K562 (cell line): ENCODE measurements at regions not wholly inside any gene's neighbourhood (a gene's known extent, or its start where the extent isn't known, plus 50 kb on each side); places are given as distances from the start of the nearest gene placed in this dataset.
A peak's percentile ranks its signal among the peaks of the same experiment; 100 is the strongest.

ENCODE experiments used
- ATAC-seq: fragments of 200-7000 bp; cut with Tn5 transposase; 3 replicates; pipeline ENCODE4 v1.9.1; 2020; ENCODE audit warnings: moderate library complexity
- BruUV-seq: library from RNA; stranded (reverse); fragments of 400-500 nt; replicated peaks from 2 replicates; lab custom pipeline; 2021; lab: Mats Ljungman, UMichigan
- CTCF ChIA-PET: fragments of 300-600 bp; formaldehyde crosslinking; extraction: SDS; loops from one replicate; lab custom pipeline; 2021; ENCODE audit warnings: low intra/inter-chr PET ratio; lab: Yijun Ruan, JAX
- POLR2A ChIA-PET: fragments of 300-600, 350-650 bp; sonication (Branson Sonifier 250); formaldehyde crosslinking; extraction: SDS; loops from one replicate; lab custom pipeline; 2021; ENCODE audit warnings: antibody characterized with exemption, inconsistent platforms; lab: Yijun Ruan, JAX
- DNase-seq, 4 experiments: peaks; one replicate each; pipeline versions ENCODE4 v3.0.0 to v3.0.0-alpha.2; 2011 to 2018; ENCODE audit warnings: low spot score in 3 of 4, mixed read lengths in 3 of 4; ENCODE audit errors: extremely low read depth in 1 of 4
- FAIRE-seq: peaks from 2 replicates; lab custom pipeline; 2011; peaks lifted over from hg19 to GRCh38; lab: Jason Lieb, UNC
- H2AFZ ChIP-seq: 2 replicates; pipeline ENCODE4 v1.6.0; 2011; ENCODE audit warnings: low read depth, low read length, control low read depth, inconsistent platforms
- H3K27ac ChIP-seq: fragments of 200-600 bp; 3 replicates; pipeline ENCODE4 v1.8.0; 2011; ENCODE audit warnings: low read depth, mild to moderate bottlenecking, control low read depth, inconsistent platforms, low read length, moderate library complexity, mixed read lengths; ENCODE audit errors: extremely low read depth
- H3K27me3 ChIP-seq, 2 experiments: fragments of 300-600 bp in 1 of 2; 2 replicates in 1 of 2; 3 replicates in 1 of 2; pipeline versions ENCODE4 v1.6.0 to v1.8.0; 2011; ENCODE audit warnings: inconsistent platforms in 2 of 2, low read length in 2 of 2, mild to moderate bottlenecking in 1 of 2, mixed read lengths in 1 of 2, moderate library complexity in 1 of 2; ENCODE audit not compliant: control insufficient read depth in 2 of 2, insufficient read depth in 2 of 2
- H3K36me3 ChIP-seq: fragments of 300-600 bp; 3 replicates; pipeline ENCODE4 v1.8.0; 2011; ENCODE audit warnings: mild to moderate bottlenecking, low read length, inconsistent platforms; ENCODE audit not compliant: control insufficient read depth, insufficient read depth
- H3K4me1 ChIP-seq, 2 experiments: fragments of 200-600 bp in 1 of 2; replicated peaks in 1 of 2; 2 replicates in 1 of 2; 3 replicates in 1 of 2; pipeline versions ENCODE4 v1.5.1 to v1.8.0; 2011; ENCODE audit warnings: inconsistent platforms in 2 of 2, low read length in 2 of 2, mild to moderate bottlenecking in 1 of 2, mixed read lengths in 1 of 2, moderate library complexity in 1 of 2; ENCODE audit not compliant: control insufficient read depth in 2 of 2, insufficient read depth in 2 of 2
- H3K4me2 ChIP-seq: 2 replicates; pipeline ENCODE4 v1.6.1; 2011; ENCODE audit warnings: low read length, control low read depth, inconsistent platforms, mixed read lengths; ENCODE audit not compliant: insufficient read depth
- H3K4me3 ChIP-seq: fragments of 200-600 bp; sonication (generic), shearing (Covaris generic); 2 replicates; pipeline ENCODE4 v1.5.1; 2016; ENCODE audit warnings: control low read depth, inconsistent platforms
- H3K79me2 ChIP-seq: fragments of 200-600 bp; 3 replicates; pipeline ENCODE4 v1.8.0; 2011; ENCODE audit warnings: low read length, inconsistent platforms; ENCODE audit not compliant: control insufficient read depth, insufficient read depth
- H3K9ac ChIP-seq, 2 experiments: 2 replicates each; pipeline versions ENCODE4 v1.6.0 to v1.6.1; 2011; ENCODE audit warnings: low read depth in 2 of 2, low read length in 2 of 2, control low read depth in 1 of 2, inconsistent platforms in 1 of 2, mild to moderate bottlenecking in 1 of 2, mixed read lengths in 1 of 2; ENCODE audit not compliant: insufficient read depth in 1 of 2
- H3K9me1 ChIP-seq: one replicate; pipeline ENCODE4 v1.6.0; 2011; ENCODE audit warnings: inconsistent platforms, mild to moderate bottlenecking, low read length, moderate library complexity; ENCODE audit not compliant: control insufficient read depth, insufficient read depth
- H3K9me3 ChIP-seq: replicated peaks from 2 replicates; pipeline ENCODE4 v1.5.1; 2011; ENCODE audit warnings: low read depth, low read length, inconsistent platforms; ENCODE audit not compliant: control insufficient read depth, insufficient read depth
- H4K20me1 ChIP-seq: replicated peaks from 2 replicates; pipeline ENCODE4 v1.6.1; 2011; ENCODE audit warnings: low read length, inconsistent platforms, mixed read lengths; ENCODE audit not compliant: control insufficient read depth, insufficient read depth
- TBP ChIP-seq: optimal IDR thresholded peaks from 2 replicates; pipeline ENCODE3; 2011; ENCODE audit warnings: low read depth, low read length, improper control_type of control experiment
- ZBTB40 ChIP-seq, 2 experiments: fragments of 450-650 bp in 1 of 2; sonication (generic) in 1 of 2; formaldehyde crosslinking in 1 of 2; IDR thresholded peaks; 2 replicates each; pipeline versions ENCODE4 v1.7.1 to v1.9.0; 2016 to 2022; ENCODE audit warnings: inconsistent platforms in 1 of 2, mild to moderate bottlenecking in 1 of 2, missing genetic modification reagents in 1 of 2
- WGBS: fragments of 100-300 bp; shearing (Covaris generic); methylation state at CpG from one replicate; pipeline ENCODE4 v1.1.6; 2016; ENCODE audit warnings: low coverage, mixed read lengths; ENCODE audit not compliant: insufficient coverage; ENCODE audit errors: missing lambda C conversion rate; 5-methylcytosine and 5-hydroxymethylcytosine counted together
- in situ Hi-C: fragments of 300-500 bp; cut with MboI; formaldehyde crosslinking; loops from 4 replicates; pipeline ENCODE4 v1.15.0; 2018; ENCODE audit warnings: inconsistent platforms, mixed read lengths
- intact Hi-C: fragments of 100-400 bp; cut with micrococcal nuclease; formaldehyde crosslinking; loops from 2 replicates; pipeline ENCODE4 v1.14.2; 2022

- no peak for FAIRE-seq
- H3K27me3 ChIP-seq: peaks cover 0 to 14% of the 10 kb centered on the region in 2 experiments; a peak in 2 of 5 replicates
- no TSS peak for BruUV-seq
- TF ChIP-seq ZBTB40 (IDR thresholded peaks at IDR 0.05) (peak; percentile 87), ZBTB40 (CRISPR knock-in tag; IDR thresholded peaks at IDR 0.05) (peak; percentile 53; the same call in 1 of the 2 replicates), TBP (no peak)
- TF ChIP-seq, all 486 proteins: peak for 1
- intact Hi-C loops (no loop called here), in situ Hi-C loops (no loop called here)
- no peaks in the 10 kb centered on the region for H3K9me3 ChIP-seq
- no peak overlapping the region for H2AFZ ChIP-seq
- ChIA-PET POLR2A (no interaction called here), CTCF (no interaction called here)
- WGBS: 0% methylated on average over 1 of the region's 1 CpG
- ATAC-seq: no peak
- H3K4me2 ChIP-seq: no peak overlapping the region
- no peaks in the 10 kb centered on the region for H3K36me3 ChIP-seq
- H3K27ac ChIP-seq: no peak overlapping the region
- DNase-seq: no peak
- no peaks in the 10 kb centered on the region for H3K9me1 ChIP-seq
- H3K4me1 ChIP-seq: no peaks in the 10 kb centered on the region
- H3K4me3 ChIP-seq: no peak overlapping the region
- no peaks in the 10 kb centered on the region for H4K20me1 ChIP-seq
- no peaks in the 10 kb centered on the region for H3K79me2 ChIP-seq
- H3K9ac ChIP-seq: no peak overlapping the region
Measured at GRCh38 chr5:175357995-175358394, 86.0 kb downstream of the DRD1 start.
